Globus pallidus (tissue), 1 donor: ENCODE measurements at regions not wholly inside any gene's neighbourhood (a gene's known extent, or its start where the extent isn't known, plus 50 kb on each side); places are given as distances from the start of the nearest gene placed in this dataset.

Experiments used
- DNase-seq: peaks from one replicate; pipeline ENCODE4 v3.0.0-alpha.2; 2015; ENCODE audit warnings: low spot score

GRCh38 chr9:91071184-91071990, 269.8 kb downstream of the SYK start:
- DNase-seq = no peak

GRCh38 chr9:91073049-91073810, 271.6 kb downstream of the SYK start:
- DNase-seq = no peak

GRCh38 chr9:91073811-91074771, 272.5 kb downstream of the SYK start:
- DNase-seq = no peak

- no peak for DNase-seq
These were observed 273.2 kb downstream of the SYK start for GRCh38 chr9:91074866-91075265.

- DNase-seq = no peak
These were observed 273.7 kb downstream of the SYK start for GRCh38 chr9:91075279-91075678.

GRCh38 chr9:91077624-91078368, 276.2 kb downstream of the SYK start:
- no peak for DNase-seq

- no peak for DNase-seq
These were observed 276.7 kb downstream of the SYK start for GRCh38 chr9:91078369-91078695.

- DNase-seq = no peak
These were observed 279.0 kb downstream of the AUH start for GRCh38 chr9:91082731-91083130.

- DNase-seq = no peak
These were observed 276.7 kb downstream of the AUH start for GRCh38 chr9:91084896-91085516.

GRCh38 chr9:91085517-91086291, 276.0 kb downstream of the AUH start:
- DNase-seq = no peak

GRCh38 chr9:91086657-91087461, 274.9 kb downstream of the AUH start:
- no peak for DNase-seq

GRCh38 chr9:91087462-91087759, 274.3 kb downstream of the AUH start:
- DNase-seq = no peak

GRCh38 chr9:91089405-91090129, 272.2 kb downstream of the AUH start:
- peak; percentile 24 for DNase-seq

- DNase-seq = no peak
These were observed 271.6 kb downstream of the AUH start for GRCh38 chr9:91090130-91090410.

GRCh38 chr9:91092214-91092613, 269.5 kb downstream of the AUH start:
- DNase-seq = no peak

GRCh38 chr9:91094324-91095088, 267.2 kb downstream of the AUH start:
- no peak for DNase-seq

GRCh38 chr9:91098203-91098850, 263.4 kb downstream of the AUH start:
- DNase-seq = no peak

GRCh38 chr9:91099436-91099835, 262.3 kb downstream of the AUH start:
- no peak for DNase-seq
